ENCODE measurements at regions not wholly inside any gene's neighbourhood (a gene's known extent, or its start where the extent isn't known, plus 50 kb on each side); places are given as distances from the start of the nearest gene placed in this dataset.
A peak's percentile ranks its signal among the peaks of the same experiment; 100 is the strongest.
"Not testable (repeated sequence)": the region's sequence is repeated elsewhere in the genome, so short reads cannot be mapped to it uniquely, and the experiment has no call there.

DNA sequence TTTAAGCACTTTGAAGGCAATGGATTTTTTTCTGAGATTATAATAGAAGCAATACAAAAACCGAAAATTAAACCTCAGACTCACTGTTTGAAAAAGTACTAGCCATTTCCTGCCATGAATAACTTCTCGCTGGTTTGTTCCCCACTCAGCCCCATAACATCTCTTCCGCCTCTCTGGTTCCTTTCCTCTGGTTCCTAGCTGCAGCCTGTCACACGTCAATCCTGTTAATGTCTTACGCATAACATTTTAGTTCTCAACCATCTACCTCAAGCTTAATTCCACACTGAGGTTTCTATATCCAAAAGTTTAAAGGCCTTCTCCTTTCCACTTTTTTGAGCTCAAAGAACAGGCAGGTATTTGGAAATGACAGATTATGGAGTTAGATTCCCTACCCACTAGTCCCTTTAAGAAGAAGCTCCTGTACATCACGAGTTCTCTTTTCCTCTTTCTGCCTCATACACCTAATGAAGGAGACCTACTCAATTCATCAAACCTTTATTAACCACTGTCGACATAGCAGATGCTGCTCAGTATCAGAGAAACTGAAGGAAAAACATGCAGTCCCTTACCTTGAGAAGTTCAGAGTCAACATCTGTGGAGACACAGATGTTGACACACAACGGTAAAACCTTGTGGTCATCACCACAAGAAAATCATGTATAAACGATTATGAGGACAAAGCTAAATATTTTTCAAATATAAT, 243.0 kb upstream of the PTGER4 start:
- H3K4me1 ChIP-seq (ENCODE audit: insufficient read depth, low read length), result peaks cover 16% of the 10 kb centered on the region
- peak overlapping the region; percentile 48; the same call in 1 of the 2 replicates for H3K4me2 ChIP-seq (ENCODE audit: low read length)
- no peaks in the 10 kb centered on the region for H4K20me1 ChIP-seq (ENCODE audit: low read length)
- no peak for ATAC-seq
- ChIA-PET POLR2A (ENCODE audit: unreplicated experiment) (no interaction called here), CTCF (no interaction called here)
- no peaks in the 10 kb centered on the region for H3F3A ChIP-seq (ENCODE audit: low read length, unreplicated experiment)
- peak overlapping the region; percentile 55 for H3K27ac ChIP-seq (ENCODE audit: low read length)
- H3K27me3 ChIP-seq (ENCODE audit: low read length), result no peaks in the 10 kb centered on the region
- no peak overlapping the region for H3K4me3 ChIP-seq (ENCODE audit: low read length)
- TF ChIP-seq CTCF (conservative IDR thresholded peaks at IDR 0.05; ENCODE audit: low read depth, low read length), result no peak
- TF ChIP-seq EZH2 (IDR thresholded peaks at IDR 0.05; ENCODE audit: low read length, unreplicated experiment), result no peak
- TF ChIP-seq EZH2phosphoT487 (IDR thresholded peaks at IDR 0.05; ENCODE audit: borderline replicate concordance, low read length), result no peak
- no peaks in the 10 kb centered on the region for H3K9me2 ChIP-seq (replicated peaks; ENCODE audit: low read length)
- no peaks in the 10 kb centered on the region for H3K79me2 ChIP-seq (ENCODE audit: low read length)
- no TSS peak for BruUV-seq (replicated peaks)
- no peaks in the 10 kb centered on the region for H3K9me3 ChIP-seq (ENCODE audit: low read length)
- no peak overlapping the region for H3K9ac ChIP-seq (ENCODE audit: low read length)
- no peak for DNase-seq
- intact Hi-C loops (cut with micrococcal nuclease), result no loop called here
- no peaks in the 10 kb centered on the region for H3K36me3 ChIP-seq (ENCODE audit: low read depth, low read length)
- H2AFZ ChIP-seq (ENCODE audit: low read length), result no peak overlapping the region

DNA sequence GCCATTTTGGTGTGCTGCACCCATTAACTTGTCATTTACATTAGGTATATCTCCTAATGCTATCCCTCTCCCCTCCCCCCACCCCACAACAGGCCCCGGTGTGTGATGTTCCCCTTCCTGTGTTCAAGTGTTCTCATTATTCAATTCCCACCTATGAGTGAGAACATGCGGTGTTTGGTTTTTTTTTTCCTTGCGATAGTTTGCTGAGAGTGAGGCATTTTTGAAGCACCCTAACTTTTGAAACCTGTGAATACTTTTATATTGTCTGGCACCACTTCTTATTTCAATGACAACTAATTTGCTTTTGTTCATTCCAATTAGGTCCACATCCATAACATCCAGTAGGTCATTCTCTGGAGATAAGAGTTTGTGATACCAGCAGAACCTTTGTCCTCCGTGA, 244.0 kb upstream of the PTGER4 start:
- ATAC-seq; H3F3A ChIP-seq (ENCODE audit: low read length, unreplicated experiment); H3K27me3 ChIP-seq (ENCODE audit: low read length); H3K27ac ChIP-seq (ENCODE audit: low read length); H3K4me3 ChIP-seq (ENCODE audit: low read length); H3K9me3 ChIP-seq (ENCODE audit: low read length); H3K4me2 ChIP-seq (ENCODE audit: low read length); H3K79me2 ChIP-seq (ENCODE audit: low read length); POLR2A ChIA-PET (ENCODE audit: unreplicated experiment); DNase-seq; H2AFZ ChIP-seq (ENCODE audit: low read length); H3K9me2 ChIP-seq (replicated peaks; ENCODE audit: low read length); H3K36me3 ChIP-seq (ENCODE audit: low read depth, low read length); intact Hi-C loops (cut with micrococcal nuclease); BruUV-seq (replicated peaks); H3K9ac ChIP-seq (ENCODE audit: low read length); CTCF ChIA-PET; H4K20me1 ChIP-seq (ENCODE audit: low read length): not testable (repeated sequence)
- H3K4me1 ChIP-seq (ENCODE audit: insufficient read depth, low read length), result peaks cover 18% of the 10 kb centered on the region

DNA sequence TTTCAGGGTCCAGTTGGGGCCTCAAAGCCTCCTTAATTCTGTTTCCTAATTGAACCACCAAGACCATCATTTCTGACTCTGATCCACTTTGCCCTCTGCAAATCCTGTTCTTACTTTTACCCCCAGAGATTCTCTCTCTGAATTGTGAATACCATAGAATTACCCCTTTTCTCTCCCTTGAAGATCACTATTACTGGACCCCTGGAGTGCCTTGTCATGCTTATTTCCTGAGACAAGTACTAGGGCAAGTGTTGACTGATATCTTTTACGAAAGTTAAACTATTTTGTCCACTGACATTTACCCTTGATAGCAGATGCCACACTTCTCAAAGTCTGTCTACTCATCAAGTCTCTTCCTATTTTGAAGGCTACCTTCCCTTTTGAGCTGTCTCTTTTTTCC, 246.9 kb upstream of the PTGER4 start:
- no TSS peak for BruUV-seq (replicated peaks)
- intact Hi-C loops (cut with micrococcal nuclease), result no loop called here
- ChIA-PET CTCF (no interaction called here), POLR2A (ENCODE audit: unreplicated experiment) (no interaction called here)
- no peak for ATAC-seq
- Histone ChIP-seq H3K27me3 (ENCODE audit: low read length) (no peaks in the 10 kb centered on the region), H3K36me3 (ENCODE audit: low read depth, low read length) (no peaks in the 10 kb centered on the region), H3K9me3 (ENCODE audit: low read length) (no peaks in the 10 kb centered on the region), H3K9ac (ENCODE audit: low read length) (no peak overlapping the region), H3K4me1 (ENCODE audit: insufficient read depth, low read length) (peaks cover 44% of the 10 kb centered on the region), H4K20me1 (ENCODE audit: low read length) (no peaks in the 10 kb centered on the region), H3F3A (ENCODE audit: low read length, unreplicated experiment) (peaks cover 7% of the 10 kb centered on the region), H3K4me3 (ENCODE audit: low read length) (no peak overlapping the region), H3K9me2 (replicated peaks; ENCODE audit: low read length) (no peaks in the 10 kb centered on the region), H3K79me2 (ENCODE audit: low read length) (no peaks in the 10 kb centered on the region), H2AFZ (ENCODE audit: low read length) (no peak overlapping the region), H3K4me2 (ENCODE audit: low read length) (no peak overlapping the region), H3K27ac (ENCODE audit: low read length) (no peak overlapping the region)
- TF ChIP-seq EZH2 (IDR thresholded peaks at IDR 0.05; ENCODE audit: low read length, unreplicated experiment), result no peak
- no peak for TF ChIP-seq CTCF (conservative IDR thresholded peaks at IDR 0.05; ENCODE audit: low read depth, low read length)
- no peak for TF ChIP-seq EZH2phosphoT487 (IDR thresholded peaks at IDR 0.05; ENCODE audit: borderline replicate concordance, low read length)
- DNase-seq, result no peak
